DOHH2 (cell line): ENCODE measurements at regions not wholly inside any gene's neighbourhood (a gene's known extent, or its start where the extent isn't known, plus 50 kb on each side); places are given as distances from the start of the nearest gene placed in this dataset.

ENCODE experiments used
- CTCF ChIP-seq: fragments of 200-600 bp; sonication (generic); IDR thresholded peaks from one replicate; pipeline ENCODE4 v1.5.1; 2014; ENCODE audit warnings: antibody characterized with exemption, mild to moderate bottlenecking, low read depth, low read length; ENCODE audit not compliant: poor library complexity, severe bottlenecking
- EZH2phosphoT487 ChIP-seq: fragments of 200-600 bp; sonication (generic); IDR thresholded peaks from 2 replicates; pipeline ENCODE4 v1.6.1; 2017; ENCODE audit warnings: borderline replicate concordance, mild to moderate bottlenecking, antibody characterized with exemption, low read length, moderate library complexity, mixed read lengths

- TF ChIP-seq CTCF (no peak), EZH2phosphoT487 (no peak)
Observed at GRCh38 chr7:81446212-81446611, 323.6 kb downstream of the HGF start.
